Spleen (tissue), 11 donors: ENCODE measurements at regions not wholly inside any gene's neighbourhood (a gene's known extent, or its start where the extent isn't known, plus 50 kb on each side); places are given as distances from the start of the nearest gene placed in this dataset.
"Not testable (repeated sequence)": the region's sequence is repeated elsewhere in the genome, so short reads cannot be mapped to it uniquely, and the experiment has no call there.

Source experiments
- DNase-seq: peaks from one replicate; pipeline ENCODE4 v3.0.0-alpha.2; 2020
- H3K27ac ChIP-seq, 8 donors: fragments of 200-600 bp; sonication (generic) in 7 of 8; 1 replicate in 4 of 8; 2 replicates in 4 of 8; pipeline versions ENCODE4 v1.5.0 to v1.8.0; 2016 to 2021; ENCODE audit warnings: inconsistent platforms in 4 of 8, mild to moderate bottlenecking in 4 of 8, moderate library complexity in 1 of 8
- H3K27me3 ChIP-seq, 7 donors: fragments of 200-600 bp; sonication (generic) in 6 of 7; replicated peaks in 1 of 7; 1 replicate in 4 of 7; 2 replicates in 3 of 7; pipeline versions ENCODE4 v1.5.0 to v1.8.0; 2016 to 2021; ENCODE audit warnings: inconsistent platforms in 3 of 7, mild to moderate bottlenecking in 1 of 7
- H3K36me3 ChIP-seq, 6 donors: fragments of 200-600 bp; sonication (generic) in 5 of 6; 1 replicate in 4 of 6; 2 replicates in 2 of 6; pipeline versions ENCODE4 v1.5.0 to v1.8.0; 2016 to 2021; ENCODE audit warnings: inconsistent platforms in 2 of 6
- H3K4me1 ChIP-seq, 6 donors: fragments of 200-600 bp; sonication (generic) in 5 of 6; 1 replicate in 3 of 6; 2 replicates in 3 of 6; pipeline versions ENCODE4 v1.5.0 to v1.8.0; 2016 to 2021; ENCODE audit warnings: inconsistent platforms in 3 of 6
- H3K4me3 ChIP-seq, 8 donors: fragments of 200-600 bp; sonication (generic) in 7 of 8; 1 replicate in 4 of 8; 2 replicates in 4 of 8; pipeline versions ENCODE4 v1.5.0 to v1.8.0; 2016 to 2021; ENCODE audit warnings: inconsistent platforms in 4 of 8, mild to moderate bottlenecking in 4 of 8, moderate library complexity in 2 of 8
- H3K9me3 ChIP-seq, 8 donors: fragments of 200-600 bp; sonication (generic) in 7 of 8; 1 replicate in 4 of 8; 2 replicates in 4 of 8; pipeline versions ENCODE4 v1.5.0 to v1.8.0; 2016 to 2021; ENCODE audit warnings: inconsistent platforms in 4 of 8
- POLR2A ChIP-seq, 3 donors: fragments of 450-650 bp; IDR thresholded peaks; one replicate each; pipeline ENCODE4 v1.5.1; 2017; ENCODE audit warnings: antibody characterized with exemption in 3 of 3, mild to moderate bottlenecking in 1 of 3
- POLR2AphosphoS5 ChIP-seq, 3 donors: sonication (generic); formaldehyde crosslinking; IDR thresholded peaks; one replicate each; pipeline ENCODE4 v1.5.1; 2017; ENCODE audit warnings: antibody characterized with exemption in 3 of 3
- WGBS, 5 donors: extraction: QIAGEN DNeasy Blood & Tissue Kit in 3 of 5; methylation state at CpG; one replicate each; pipeline versions ENCODE4 v1.1.5 to v1.1.7; 2013 to 2018; 5-methylcytosine and 5-hydroxymethylcytosine counted together
- intact Hi-C: fragments of 100-400 bp; cut with DNase I; formaldehyde crosslinking; loops from one replicate; pipeline ENCODE4 v1.15.0; 2023; ENCODE audit warnings: low total_unique reads
- TF ChIP-seq, protein P1 (sequence below), 11 experiments: fragments of 200-600 bp in 7 of 11; fragments of 450-650 bp in 4 of 11; sonication (generic) in 4 of 11; IDR thresholded peaks in 8 of 11; conservative IDR thresholded peaks in 3 of 11; 1 replicate in 7 of 11; 2 replicates in 4 of 11; pipeline versions ENCODE4 v1.4.0 to v1.8.0; 2016 to 2021; ENCODE audit warnings: antibody characterized with exemption in 11 of 11, inconsistent platforms in 4 of 11, mild to moderate bottlenecking in 1 of 11
- donor health status: healthy with polysubstance abuse.
- donor health status: DM: no; HTN: no; CAD: no; lungs with moderate emphysema.
- donor health status: DM: no; HTN: no; CAD: no.
- donor health status: Bipolar disorder and iron deficiency.
- donor health status: healthy.
- donor health status: DM: no; HTN: no; CAD: no.
- donor health status: DM: yes; HTN: yes; CAD: no.

DNA sequence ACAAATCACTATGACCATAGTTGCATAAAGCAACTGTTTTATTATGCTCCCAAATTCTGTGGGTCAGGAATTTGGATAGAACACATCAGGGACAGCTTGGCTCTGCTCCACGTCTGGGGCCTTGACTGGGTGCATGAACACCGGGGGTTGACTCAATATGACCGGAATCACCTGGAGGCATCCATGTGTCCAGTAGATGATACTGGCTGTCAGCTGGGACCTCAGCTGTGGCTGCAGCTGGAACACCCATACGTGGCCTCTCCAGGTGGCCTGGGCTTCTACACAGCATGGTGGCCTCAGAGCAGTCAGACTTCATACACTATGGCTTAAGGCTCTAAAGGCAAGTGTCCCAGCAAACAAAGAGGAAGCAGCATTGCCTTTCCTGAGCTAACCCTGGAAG is 113.4 kb downstream of the NRN1 start:
- no peak overlapping the region for H3K27ac ChIP-seq
- 87 to 97% (median 93%) methylated on average over 3 to 4 of the region's 4 CpGs for WGBS, 5 donors
- H3K27me3 ChIP-seq, result peaks cover 0 to 11% (median 0%) of the 10 kb centered on the region in 7 donors
- no peaks in the 10 kb centered on the region for H3K36me3 ChIP-seq
- no peak for DNase-seq
- peaks cover 0 to 6% (median 0%) of the 10 kb centered on the region in 6 donors for H3K4me1 ChIP-seq
- TF ChIP-seq POLR2AphosphoS5 (IDR thresholded peaks at IDR 0.05) (no peak), POLR2A (IDR thresholded peaks at IDR 0.05) (no peak)
- TF ChIP-seq, protein P1, sequence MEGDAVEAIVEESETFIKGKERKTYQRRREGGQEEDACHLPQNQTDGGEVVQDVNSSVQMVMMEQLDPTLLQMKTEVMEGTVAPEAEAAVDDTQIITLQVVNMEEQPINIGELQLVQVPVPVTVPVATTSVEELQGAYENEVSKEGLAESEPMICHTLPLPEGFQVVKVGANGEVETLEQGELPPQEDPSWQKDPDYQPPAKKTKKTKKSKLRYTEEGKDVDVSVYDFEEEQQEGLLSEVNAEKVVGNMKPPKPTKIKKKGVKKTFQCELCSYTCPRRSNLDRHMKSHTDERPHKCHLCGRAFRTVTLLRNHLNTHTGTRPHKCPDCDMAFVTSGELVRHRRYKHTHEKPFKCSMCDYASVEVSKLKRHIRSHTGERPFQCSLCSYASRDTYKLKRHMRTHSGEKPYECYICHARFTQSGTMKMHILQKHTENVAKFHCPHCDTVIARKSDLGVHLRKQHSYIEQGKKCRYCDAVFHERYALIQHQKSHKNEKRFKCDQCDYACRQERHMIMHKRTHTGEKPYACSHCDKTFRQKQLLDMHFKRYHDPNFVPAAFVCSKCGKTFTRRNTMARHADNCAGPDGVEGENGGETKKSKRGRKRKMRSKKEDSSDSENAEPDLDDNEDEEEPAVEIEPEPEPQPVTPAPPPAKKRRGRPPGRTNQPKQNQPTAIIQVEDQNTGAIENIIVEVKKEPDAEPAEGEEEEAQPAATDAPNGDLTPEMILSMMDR (IDR thresholded peaks at IDR 0.05 in 8 of 11, conservative IDR thresholded peaks at IDR 0.05 in 3 of 11), result no peak
- intact Hi-C loops, result no loop called here
- H3K9me3 ChIP-seq, result peaks cover 0 to 3% (median 0%) of the 10 kb centered on the region in 8 donors
- H3K4me3 ChIP-seq, result no peak overlapping the region

DNA sequence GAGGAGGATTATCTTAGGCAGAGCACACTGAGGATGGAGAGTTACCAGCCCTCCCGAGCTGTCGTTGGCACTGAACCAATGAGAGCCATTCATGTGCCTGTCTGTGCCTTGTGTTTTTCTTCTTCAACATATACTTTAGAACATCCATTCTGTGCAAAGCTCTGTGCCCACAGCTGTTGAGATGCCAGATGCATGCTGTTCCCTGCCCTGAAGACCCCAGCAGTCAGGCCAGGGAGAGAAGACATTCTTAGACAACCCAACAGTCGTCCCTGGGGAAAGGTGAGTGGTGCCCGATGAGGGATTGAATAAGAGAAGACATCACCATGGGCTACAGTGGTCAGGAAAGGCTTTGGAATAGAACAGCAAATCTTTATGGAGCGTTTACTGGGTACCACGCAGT is 114.1 kb downstream of the NRN1 start:
- H3K27me3 ChIP-seq, result peaks cover 0 to 11% (median 0%) of the 10 kb centered on the region in 7 donors
- TF ChIP-seq POLR2AphosphoS5 (IDR thresholded peaks at IDR 0.05) (no peak), POLR2A (IDR thresholded peaks at IDR 0.05) (no peak)
- TF ChIP-seq, protein P1 (IDR thresholded peaks at IDR 0.05 in 8 of 11, conservative IDR thresholded peaks at IDR 0.05 in 3 of 11), result no peak
- WGBS, 5 donors, result 85 to 95% (median 93%) methylated on average over 6 of the region's 6 CpGs
- DNase-seq, result no peak
- peak overlapping the region in 7 of 8 donors; percentile 55 to 81 (median 68) for H3K27ac ChIP-seq
- peaks cover 0 to 6% (median 0%) of the 10 kb centered on the region in 6 donors for H3K4me1 ChIP-seq
- H3K4me3 ChIP-seq, result peak overlapping the region in 4 of 8 donors; percentile 23 to 59 (median 34)
- H3K36me3 ChIP-seq, result no peaks in the 10 kb centered on the region
- peaks cover 0 to 3% (median 0%) of the 10 kb centered on the region in 8 donors for H3K9me3 ChIP-seq
- intact Hi-C loops, result no loop called here

DNA sequence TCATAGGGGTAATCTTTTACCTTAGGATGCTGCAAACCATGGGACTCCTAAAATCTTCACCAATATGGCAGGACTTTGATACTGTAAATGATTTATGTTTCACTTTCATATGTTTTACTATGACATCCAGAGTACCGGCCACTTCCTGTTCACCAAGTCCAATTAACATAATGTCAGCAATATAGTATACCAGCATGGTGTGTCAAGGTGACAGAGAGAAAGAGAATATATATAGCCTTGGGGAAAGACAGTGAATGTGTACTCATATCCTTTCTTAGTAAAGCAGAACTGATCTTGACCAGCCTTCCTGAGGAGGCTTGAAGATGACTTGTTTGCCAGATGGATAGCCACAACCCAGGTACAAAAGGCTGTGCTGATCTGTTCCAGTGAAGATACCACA is 127.9 kb downstream of the NRN1 start:
- no peak for DNase-seq
- intact Hi-C loops, result no loop called here
- WGBS, 5 donors, result 55 to 82% (median 67%) methylated on average over 1 of the region's 1 CpG
- Histone ChIP-seq H3K4me1 (no peaks in the 10 kb centered on the region), H3K27me3 (no peaks in the 10 kb centered on the region), H3K9me3 (no peaks in the 10 kb centered on the region), H3K36me3 (no peaks in the 10 kb centered on the region), H3K27ac (no peak overlapping the region), H3K4me3 (no peak overlapping the region)
- TF ChIP-seq, protein P1 (IDR thresholded peaks at IDR 0.05 in 8 of 11, conservative IDR thresholded peaks at IDR 0.05 in 3 of 11), result no peak
- TF ChIP-seq POLR2AphosphoS5 (IDR thresholded peaks at IDR 0.05), result no peak
- no peak for TF ChIP-seq POLR2A (IDR thresholded peaks at IDR 0.05)

DNA sequence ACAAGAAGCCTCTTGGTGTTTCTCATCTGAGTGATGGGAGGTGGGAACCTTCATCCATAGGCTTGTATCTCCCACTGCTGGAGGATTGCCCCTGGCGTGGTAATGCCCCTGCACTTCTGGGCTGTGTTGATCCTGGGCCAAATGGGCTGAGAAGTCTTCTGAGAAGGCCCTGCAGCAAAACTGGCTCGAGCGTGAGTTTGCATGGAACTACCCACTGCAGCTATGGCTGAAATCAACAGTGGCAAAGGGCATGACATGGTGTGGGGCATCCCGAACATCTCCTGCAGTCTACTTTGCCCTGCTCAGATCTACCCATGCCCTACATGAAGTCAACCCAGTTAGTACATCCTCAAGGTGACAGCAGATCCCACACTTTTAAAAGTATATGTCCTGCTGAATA is 130.6 kb downstream of the NRN1 start:
- Histone ChIP-seq H3K9me3 (peaks cover 0 to 12% (median 5%) of the 10 kb centered on the region in 8 donors), H3K4me1 (no peaks in the 10 kb centered on the region), H3K4me3 (no peak overlapping the region), H3K27me3 (no peaks in the 10 kb centered on the region), H3K36me3 (no peaks in the 10 kb centered on the region), H3K27ac (no peak overlapping the region)
- WGBS, 5 donors, result 69 to 97% (median 89%) methylated on average over 2 to 4 of the region's 4 CpGs
- intact Hi-C loops, result no loop called here
- no peak for DNase-seq
- TF ChIP-seq, protein P1 (IDR thresholded peaks at IDR 0.05 in 8 of 11, conservative IDR thresholded peaks at IDR 0.05 in 3 of 11), result no peak

DNA sequence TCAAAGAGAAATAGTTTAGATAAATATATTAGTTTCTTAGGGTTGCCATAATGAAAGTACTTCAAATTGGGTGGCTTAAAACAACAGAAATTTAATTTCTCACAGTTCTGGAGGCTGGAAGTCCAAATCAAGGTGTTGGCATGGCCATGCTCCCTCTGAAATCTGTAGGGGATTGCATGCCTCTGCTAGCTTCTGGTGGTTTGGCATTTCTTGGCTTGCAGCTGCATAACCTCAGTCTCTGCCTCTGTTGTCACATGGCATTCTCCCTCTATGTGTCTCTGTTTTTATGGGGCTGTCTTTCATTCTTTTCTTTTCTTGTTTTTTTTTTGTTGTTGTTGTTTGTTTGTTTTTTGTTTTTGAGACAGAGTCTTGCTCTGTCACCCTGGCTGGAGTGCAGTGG is 132.7 kb downstream of the NRN1 start:
- peaks cover 0 to 27% (median 14%) of the 10 kb centered on the region in 8 donors for H3K9me3 ChIP-seq
- H3K4me3 ChIP-seq, DNase-seq, intact Hi-C loops, H3K27ac ChIP-seq, H3K27me3 ChIP-seq, H3K4me1 ChIP-seq, H3K36me3 ChIP-seq: not testable (repeated sequence)
